HK-2 (cell line): ENCODE measurements at regions not wholly inside any gene's neighbourhood (a gene's known extent, or its start where the extent isn't known, plus 50 kb on each side); places are given as distances from the start of the nearest gene placed in this dataset.
"Not testable (repeated sequence)": the region's sequence is repeated elsewhere in the genome, so short reads cannot be mapped to it uniquely, and the experiment has no call there.

Source experiments
- DNase-seq: peaks from one replicate; pipeline ENCODE4 v3.0.0-alpha.2; 2018; ENCODE audit not compliant: unreplicated experiment

DNA sequence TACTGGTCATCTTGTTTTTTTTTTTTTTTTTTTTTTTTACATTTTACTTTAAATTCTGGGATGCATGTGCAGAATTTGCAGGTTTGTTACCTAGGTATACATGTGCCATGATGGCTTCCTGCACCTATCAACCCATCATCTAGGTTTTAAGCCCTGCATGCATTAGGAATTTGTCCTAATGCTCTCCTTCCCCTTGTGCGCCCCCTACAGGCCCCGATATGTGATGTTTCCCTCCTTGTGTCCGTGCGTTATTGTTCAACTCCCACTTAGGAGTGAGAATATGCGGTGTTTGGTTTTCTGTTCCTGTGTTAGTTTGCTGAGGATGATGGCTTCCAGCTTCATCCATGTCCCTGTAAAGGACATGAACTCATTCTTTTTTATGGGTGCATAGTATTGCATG, 249.6 kb upstream of the SLC16A7 start:
- DNase-seq: not testable (repeated sequence)

DNA sequence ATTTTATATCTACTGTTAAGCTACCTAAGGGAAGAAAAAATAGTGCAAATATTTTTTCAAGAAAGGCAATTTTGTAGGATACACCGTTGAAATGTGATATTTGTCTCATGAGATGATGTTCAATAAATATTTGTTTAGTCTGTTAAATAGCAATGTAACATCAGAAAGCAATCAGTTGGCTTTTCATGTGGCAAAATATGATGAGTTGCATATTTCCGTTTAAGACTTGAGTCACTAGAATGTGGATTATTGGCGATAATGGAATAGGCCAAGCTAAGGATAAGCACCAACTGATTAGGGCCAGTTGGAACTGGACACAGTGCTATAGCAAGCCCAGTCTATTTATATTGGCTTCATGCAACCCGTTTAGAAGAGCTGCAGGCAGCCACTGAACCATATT, 250.4 kb upstream of the SLC16A7 start:
- no peak for DNase-seq

DNA sequence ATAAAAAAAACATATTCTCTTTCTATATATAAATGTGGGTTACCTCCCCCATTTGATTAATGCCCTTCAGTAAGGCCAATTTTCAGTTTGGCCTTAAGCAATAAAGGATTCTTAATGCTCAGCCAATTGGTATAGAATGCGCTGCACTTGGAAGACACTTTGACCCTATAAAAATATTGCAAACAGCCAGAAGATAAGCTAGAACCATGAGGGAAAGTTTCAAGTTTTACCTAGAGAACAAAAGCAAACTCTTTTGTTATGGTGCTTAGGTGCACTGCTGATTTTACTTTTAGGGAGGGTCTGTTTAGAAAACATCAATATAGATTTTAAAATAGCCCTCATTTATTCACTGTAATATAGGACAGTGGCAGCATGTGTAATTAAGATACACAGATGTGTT, 251.6 kb upstream of the SLC16A7 start:
- no peak for DNase-seq

DNA sequence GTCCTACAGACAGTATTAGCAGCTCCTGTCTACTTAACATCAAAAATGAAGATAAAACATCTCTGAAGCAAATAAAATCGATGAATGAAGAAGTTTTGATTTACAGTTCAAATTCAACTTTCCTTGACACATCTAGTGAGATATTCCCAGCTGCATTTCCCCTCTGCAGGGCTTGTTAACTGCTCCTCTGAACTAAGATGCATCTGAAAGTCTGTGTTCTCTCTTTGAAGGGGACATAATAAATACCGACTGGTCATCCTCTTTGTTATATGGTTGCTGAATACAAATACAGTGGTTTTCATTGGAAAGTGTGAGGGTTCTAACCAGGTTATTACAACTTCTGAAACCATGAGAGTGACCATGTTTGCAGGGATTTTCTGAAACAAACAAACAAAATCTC, 266.4 kb upstream of the SLC16A7 start:
- DNase-seq: no peak

DNA sequence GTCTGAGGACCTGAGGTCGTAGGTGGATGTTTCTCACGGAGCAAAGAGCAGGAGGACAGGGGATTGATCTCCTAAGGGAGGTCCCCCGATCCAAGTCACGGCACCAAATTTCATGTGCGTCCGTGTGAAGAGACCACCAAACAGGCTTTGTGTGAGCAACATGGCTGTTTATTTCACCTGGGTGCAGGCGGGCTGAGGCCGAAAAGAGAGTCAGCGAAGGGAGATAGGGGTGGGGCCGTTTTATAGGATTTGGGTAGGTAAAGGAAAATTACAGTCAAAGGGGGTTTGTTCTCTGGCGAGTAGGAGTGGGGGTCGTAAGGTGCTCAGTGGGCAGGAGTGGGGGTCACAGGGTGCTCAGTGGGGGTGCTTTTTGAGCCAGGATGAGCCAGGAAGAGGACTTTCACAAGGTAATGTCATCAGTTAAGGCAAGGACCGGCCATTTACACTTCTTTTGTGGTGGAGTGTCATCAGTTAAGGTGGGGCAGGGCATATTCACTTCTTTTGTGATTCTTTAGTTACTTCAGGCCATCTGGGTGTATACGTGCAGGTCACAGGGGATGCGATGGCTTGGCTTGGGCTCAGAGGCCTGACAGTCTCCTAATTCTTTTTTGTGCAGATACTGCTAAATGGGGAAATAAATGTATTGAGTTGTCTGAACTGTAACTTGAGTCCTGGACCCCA, 267.3 kb upstream of the SLC16A7 start:
- not testable (repeated sequence) for DNase-seq

DNA sequence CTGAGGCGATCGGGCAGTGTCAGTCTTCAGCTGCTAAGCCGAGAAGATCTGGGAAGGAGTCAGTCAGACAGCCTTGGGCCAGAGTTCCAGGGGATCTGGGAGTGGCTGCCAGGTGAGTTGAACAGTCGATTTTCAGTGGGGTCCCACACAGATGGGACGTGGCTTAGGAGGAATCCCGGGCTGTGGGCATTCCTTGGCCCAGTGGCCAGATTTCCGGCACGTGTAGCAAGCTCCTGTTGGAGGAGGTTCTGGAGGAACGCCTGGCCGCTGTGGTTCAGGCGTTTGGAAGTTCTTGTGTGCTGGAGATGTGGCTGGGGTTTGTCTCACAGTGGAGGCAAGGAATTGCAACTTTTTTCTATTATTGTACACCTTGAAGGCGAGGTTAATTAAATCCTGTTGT, 269.4 kb upstream of the SLC16A7 start:
- not testable (repeated sequence) for DNase-seq

DNA sequence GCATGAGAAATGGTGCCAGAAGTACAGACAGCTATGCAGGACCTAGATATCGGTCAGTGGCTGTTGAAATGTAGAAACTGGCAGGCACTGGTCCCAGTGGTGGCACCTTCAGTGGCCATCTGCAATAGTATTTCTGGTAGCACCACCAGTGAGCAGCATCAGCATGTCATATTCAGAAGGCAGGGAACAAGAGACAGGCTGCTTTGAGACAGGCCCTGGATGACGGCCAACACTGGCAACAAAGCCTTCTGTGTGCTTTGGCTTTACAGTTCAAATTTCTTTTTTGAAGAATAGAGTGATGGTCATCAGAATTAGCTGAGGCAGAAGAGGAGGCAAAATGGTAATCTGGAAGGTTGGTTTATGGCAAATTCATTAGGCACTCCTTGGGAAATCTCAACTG, 273.4 kb upstream of the SLC16A7 start:
- DNase-seq: no peak

DNA sequence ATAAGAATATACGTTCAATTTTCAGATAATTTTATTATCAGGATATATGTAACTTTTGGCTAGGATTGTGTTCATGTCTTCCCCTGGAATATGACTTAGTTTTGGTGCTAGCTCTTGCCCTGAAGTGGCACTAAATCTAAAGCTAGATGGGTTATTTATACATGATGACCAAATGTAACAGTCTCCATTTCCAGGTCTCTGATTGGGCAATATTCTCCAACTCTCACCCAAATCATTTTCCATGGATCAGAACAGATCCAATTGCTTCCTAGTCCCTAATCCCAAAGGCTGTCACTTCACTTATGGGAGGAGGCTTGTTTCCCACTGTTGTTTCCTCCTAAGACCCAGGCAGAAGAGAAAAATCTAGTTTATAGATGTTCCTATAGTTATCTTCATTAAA, 274.6 kb upstream of the SLC16A7 start:
- no peak for DNase-seq

DNA sequence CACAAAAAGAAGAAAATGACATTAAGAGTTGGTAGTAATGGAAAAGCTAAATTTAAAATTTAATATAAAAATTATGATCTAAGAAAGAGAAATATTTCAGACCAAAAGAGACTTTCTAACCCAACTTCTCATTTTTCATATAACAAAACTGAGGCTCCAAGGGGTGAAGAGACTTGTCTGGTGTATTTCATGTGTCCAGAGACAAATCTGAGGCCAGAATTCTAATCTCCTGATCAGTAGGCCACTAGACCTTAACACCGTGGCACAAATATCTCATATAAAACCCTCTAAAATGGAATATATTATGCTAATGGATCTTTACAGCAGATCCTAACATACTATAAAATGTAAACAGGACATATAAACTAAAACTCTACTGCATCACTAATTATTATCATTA, 275.7 kb upstream of the SLC16A7 start:
- no peak for DNase-seq

DNA sequence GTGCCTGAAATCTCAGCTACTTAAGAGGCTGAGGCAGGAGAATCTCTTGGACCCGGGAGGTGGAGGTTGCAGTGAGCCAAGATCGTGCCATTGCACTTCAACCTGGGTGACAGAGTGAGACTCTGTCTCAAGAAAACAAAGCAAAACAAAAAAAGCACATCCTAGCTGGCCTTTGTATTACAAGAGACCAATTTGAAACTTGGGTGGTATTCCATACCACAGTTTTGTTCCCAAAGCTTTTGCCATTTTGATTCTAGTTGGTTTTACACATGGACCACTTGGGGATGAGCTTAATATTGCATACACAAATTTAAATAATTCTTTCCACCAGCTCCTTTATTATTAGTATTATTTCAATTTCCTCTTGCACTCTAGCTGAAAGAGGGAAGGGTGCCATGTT, 276.9 kb upstream of the SLC16A7 start:
- DNase-seq: no peak

DNA sequence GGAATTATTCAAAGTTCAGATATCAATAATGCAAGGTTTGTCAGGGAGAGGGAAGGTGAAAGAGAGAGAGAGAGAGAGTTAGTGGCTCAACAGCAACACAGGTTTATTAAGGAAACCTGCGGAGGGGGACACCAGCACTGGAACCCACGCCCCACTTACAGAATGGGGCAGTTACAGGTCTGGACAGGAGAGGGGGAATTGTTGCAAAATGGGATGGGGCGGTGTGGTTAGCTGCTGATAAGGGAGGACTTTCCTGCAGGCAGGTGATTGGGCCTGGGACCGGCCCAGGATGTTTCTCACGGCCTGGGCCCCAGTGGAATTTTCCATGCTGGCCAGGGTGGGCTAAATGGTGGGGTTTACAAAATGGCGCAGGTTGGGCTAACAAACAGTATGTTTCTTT, 278.2 kb upstream of the SLC16A7 start:
- no peak for DNase-seq

DNA sequence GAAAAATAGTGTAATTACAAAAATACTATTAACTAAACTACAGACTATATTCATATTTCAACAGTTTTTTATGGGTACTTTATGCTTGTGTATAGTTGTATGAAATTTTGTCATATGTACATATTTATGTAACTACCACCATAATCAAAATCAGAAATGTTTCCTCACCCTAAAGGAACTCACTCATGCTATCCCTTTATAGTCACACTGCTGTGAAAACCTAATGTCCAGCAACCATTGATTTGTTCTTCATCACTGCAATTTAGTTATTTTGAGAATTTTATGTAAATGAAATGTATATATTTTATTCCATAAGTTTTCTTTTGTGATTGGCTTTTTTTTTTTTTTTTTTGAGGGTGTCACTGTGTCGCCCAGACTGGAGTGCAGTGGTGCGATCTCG, 278.9 kb upstream of the SLC16A7 start:
- DNase-seq: no peak

DNA sequence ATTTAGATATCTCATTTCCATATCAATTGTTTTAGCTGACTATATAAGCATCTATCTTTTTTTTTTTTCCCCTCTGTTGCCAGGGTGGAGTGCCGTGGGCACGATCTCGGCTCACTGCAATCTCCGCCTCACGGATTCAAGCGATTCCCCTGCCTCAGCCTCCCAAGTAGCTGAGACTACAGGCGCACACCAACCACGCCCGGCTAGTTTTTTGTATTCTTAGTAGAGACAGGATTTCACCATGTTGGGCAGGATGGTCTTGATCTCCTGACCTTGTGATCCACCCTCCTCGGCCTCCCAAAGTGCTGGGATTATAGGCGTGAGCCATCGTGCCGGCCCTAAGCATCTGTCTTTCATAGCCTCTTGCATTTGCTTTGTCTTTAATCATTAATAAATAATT, 279.5 kb upstream of the SLC16A7 start:
- DNase-seq: not testable (repeated sequence)

DNA sequence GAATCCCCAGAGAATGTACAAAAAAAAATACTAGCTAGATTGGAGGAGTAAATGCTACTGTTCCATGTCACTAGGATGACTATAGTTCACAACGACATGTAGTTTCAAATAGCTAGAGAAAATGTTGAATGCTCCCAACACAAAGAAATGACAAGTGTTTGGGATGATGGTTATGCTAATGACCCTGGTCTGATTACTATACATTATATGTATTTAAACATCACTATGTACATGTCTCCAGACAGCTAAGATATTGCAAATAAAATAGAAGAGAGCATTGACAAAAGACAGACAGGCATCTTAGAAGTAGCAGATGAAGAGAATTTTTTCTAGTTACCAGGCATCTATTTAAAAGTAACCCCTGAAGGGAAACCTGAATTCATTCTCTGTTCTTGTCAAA, 281.6 kb upstream of the SLC16A7 start:
- no peak for DNase-seq

DNA sequence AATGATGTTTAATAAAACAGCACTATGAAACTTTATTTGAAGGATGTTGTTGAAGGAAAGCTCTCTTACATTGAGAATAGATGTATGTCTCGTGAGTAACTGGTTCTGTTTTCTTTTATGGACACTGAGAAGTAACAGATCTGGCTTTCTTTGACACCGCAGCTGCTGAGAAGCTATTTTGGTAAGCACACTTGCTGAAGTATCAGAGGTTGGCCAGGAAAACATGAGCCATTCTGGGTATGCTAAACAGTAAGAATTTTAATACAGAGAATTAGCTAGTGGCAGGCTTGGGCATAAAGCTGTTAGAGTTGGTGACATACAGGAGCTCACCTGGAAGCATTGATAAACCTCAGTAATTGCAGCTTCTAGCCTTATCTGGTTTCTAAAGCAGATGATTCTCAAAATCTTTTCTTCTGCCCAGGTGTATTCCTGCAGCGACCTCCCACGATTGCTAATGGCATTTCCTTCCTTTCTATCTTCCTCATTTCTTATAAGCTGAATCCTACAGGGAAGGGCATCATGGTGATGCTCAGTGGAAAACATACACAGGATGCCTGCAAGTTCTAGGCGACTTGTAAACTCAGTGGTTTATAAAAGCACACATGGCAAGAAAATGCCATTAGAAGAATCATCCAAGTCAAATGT, 291.6 kb upstream of the SLC16A7 start:
- no peak for DNase-seq

DNA sequence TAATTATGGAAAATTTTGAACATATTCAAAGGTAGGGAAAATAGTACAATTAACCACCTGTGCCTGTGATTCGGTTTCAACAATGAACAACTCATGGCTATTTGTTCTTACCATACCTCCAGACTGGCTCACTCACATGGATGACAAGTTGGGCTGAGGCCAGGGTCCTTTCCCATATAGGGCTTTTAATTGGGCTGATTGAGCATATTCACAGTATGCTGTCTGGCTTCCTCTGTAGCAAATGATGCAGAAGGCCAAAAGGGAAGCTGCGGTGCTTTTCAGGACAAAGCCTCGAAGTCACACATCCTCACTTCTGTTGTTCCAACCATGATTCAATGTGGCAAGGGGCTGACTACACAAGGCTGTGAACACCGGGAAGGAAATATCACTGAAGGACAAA, 297.5 kb upstream of the SLC16A7 start:
- peak; percentile 2 for DNase-seq

DNA sequence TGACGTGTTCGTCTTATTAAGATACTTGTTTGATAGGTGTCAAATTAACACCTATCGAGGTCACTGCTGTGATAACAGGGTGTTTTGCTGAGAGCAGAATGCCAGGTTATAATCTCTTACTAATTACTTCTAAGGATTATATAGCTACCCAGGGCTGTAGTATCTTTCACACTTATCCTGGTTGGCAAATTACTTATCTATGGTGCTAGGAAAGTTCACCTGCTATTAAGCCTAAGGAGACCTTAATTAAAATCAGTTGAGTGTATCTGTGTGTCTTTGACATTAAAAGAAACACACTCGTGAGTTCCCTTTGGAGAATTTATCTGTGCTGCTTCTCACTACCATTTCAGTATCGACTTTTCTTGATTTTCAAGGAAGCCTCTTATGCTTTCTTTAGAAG, 301.6 kb upstream of the SLC16A7 start:
- DNase-seq: no peak

DNA sequence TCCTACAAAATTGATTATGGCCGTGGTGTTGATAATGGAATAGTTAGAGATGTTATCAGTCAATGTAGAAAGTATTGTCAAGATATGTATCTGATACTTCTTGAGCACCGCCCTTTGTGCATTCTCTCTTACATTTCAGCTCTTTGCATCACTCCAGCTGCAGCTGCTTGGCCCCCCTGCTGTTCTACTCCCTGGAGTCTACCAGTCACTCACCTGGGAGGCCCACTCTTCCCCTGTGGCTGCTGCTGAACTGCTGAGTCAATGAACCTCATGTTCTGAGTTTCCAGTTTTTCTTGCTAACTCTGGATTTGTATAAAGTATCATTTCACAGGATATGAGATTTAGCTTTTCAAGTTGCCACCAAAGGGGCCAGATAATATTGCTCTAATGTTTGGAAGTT, 312.8 kb upstream of the SLC16A7 start:
- DNase-seq: no peak

DNA sequence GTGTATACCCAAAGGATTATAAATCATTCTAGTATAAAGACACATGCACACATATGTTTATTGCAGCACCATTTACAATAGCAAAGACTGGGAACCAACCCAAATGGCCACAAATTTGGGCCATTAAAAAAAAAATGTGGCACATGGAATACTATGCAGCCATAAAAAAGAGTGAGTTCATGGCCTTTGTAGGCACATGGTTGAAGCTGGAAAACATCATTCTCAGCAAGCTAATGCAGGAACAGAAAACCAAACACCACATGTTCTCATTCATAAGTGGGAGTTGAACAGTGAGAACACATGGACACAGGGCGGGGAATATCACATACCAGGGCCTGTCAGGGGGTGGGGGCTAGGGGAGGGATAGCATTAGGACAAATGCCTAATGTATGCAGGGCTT, 322.3 kb upstream of the SLC16A7 start:
- DNase-seq: not testable (repeated sequence)

DNA sequence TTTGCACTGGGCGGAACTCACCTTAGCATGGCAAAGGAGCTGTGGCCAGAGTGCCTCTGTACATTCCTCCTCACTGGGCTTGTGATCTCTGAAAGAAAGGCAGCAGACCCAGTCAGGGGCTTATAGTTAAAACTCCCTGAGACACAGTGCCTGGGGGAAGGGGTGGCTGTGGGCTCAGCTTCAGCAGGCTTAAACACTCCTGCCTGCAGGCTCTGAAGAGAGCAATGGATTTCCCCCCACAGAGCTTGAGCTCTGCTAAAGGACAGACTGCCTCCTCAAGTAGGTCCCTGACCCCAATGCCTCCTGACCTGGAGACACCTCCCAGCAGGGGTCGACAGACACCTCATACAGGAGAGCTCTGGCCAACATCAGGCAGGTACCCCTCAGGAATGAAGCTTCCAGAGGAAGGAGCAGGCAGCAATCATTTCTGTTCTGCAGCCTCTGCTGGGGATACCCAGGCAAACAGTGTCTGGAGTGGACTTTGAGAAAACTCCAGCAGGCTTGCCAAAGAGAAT, 327.5 kb upstream of the SLC16A7 start:
- DNase-seq: no peak

DNA sequence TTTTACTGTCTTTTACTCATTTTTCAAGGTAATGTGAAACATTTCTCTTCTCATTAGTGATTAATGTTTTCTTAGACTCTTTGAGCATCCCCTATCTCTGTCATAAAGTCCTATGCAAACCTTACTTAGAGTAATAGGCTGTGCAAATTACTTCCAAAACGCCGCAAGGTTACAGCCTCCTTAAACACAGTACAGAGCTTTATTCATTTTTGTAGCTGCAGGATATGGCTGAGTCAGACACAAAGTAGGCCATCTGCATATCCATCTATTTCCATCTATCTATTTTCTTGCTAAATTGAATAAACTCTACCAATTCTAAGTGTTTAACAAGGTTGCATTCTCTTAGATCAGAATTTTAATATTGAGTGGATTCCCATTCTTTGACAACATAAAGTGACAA, 335.6 kb upstream of the SLC16A7 start:
- DNase-seq: no peak

DNA sequence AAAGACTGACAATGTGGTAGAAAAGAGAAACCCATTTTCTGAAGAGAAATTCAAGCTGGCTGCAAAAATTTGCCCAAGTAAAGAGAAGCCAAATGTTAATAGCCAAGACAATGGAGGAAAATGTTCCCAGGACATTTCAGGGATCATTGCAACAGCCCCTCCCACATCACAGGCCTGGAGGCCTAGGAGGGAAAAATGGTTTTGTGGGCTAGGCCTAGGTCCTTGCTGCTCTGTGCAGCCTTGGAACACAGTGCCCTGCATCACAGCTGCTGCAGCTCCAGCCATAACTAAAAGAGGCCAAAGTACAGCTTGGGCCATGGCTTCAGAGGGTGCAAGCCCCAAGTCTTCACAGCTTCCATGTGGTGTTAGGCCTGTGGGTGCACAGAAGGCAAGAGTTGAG, 332.4 kb upstream of the LRIG3 start:
- DNase-seq: no peak

DNA sequence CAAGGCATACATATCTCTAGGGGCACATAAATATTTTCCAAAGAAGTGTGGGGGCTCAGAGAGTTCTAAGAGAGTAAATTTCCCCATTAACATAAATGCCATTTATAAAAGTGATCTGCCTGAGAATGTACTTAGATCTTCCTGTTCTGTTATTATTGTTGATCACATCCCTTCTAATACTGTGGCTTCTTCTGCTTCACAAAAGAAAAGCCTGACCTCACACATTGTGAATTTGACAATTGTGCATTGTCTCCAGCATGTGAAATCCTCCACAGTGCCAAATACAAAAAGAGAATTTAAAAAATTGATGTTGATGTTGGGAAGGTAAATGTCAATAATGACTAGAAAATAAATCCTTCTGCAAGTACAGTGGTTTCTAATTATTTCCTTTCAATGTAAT, 330.5 kb upstream of the LRIG3 start:
- no peak for DNase-seq

DNA sequence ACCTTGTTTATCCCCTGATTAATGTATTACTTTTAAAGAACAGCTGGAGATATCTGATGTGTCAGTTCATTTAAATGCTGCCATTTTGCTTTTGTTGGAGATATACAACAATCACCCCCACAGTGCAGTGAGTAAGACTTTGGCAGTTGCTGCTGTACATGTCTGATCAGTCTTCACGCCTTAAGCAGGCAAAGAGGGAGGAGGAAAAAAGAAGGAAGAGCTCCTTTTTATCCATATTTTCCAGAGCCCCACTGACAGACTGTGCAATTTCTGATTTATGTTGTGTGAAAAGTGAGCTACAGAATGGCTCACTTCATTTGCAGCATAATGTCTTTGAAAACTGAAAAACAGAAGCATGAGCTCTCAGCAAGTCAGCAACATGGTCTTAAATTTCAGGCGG, 319.7 kb upstream of the LRIG3 start:
- no peak for DNase-seq
